Astrocyte (in vitro differentiated cells and primary cell): ENCODE measurements at regions not wholly inside any gene's neighbourhood (a gene's known extent, or its start where the extent isn't known, plus 50 kb on each side); places are given as distances from the start of the nearest gene placed in this dataset.
"Not testable (repeated sequence)": the region's sequence is repeated elsewhere in the genome, so short reads cannot be mapped to it uniquely, and the experiment has no call there.

Experiments
- DNase-seq: peaks from one replicate; pipeline ENCODE4 v3.0.0-alpha.2; 2010; ENCODE audit warnings: low read depth
- FAIRE-seq: peaks from 2 replicates; lab custom pipeline; 2011; peaks lifted over from hg19 to GRCh38; lab: Jason Lieb, UNC
- H2AFZ ChIP-seq: 2 replicates; pipeline ENCODE4 v1.6.0; 2012; ENCODE audit warnings: low read depth, low read length, inconsistent platforms
- H3K27ac ChIP-seq: 2 replicates; pipeline ENCODE4 v1.5.1; 2011; ENCODE audit warnings: low read depth, low read length, inconsistent platforms
- H3K27me3 ChIP-seq: 2 replicates; pipeline ENCODE4 v1.6.0; 2011; ENCODE audit warnings: low read length, inconsistent platforms; ENCODE audit not compliant: insufficient read depth
- H3K36me3 ChIP-seq: 2 replicates; pipeline ENCODE4 v1.5.1; 2011; ENCODE audit warnings: low read length, inconsistent platforms; ENCODE audit not compliant: insufficient read depth
- H3K4me1 ChIP-seq: 2 replicates; pipeline ENCODE4 v1.5.1; 2011; ENCODE audit warnings: low read length, inconsistent platforms; ENCODE audit not compliant: insufficient read depth
- H3K4me2 ChIP-seq: 2 replicates; pipeline ENCODE4 v1.6.0; 2012; ENCODE audit warnings: low read length, inconsistent platforms
- H3K4me3 ChIP-seq: 2 replicates; pipeline ENCODE4 v1.5.1; 2011; ENCODE audit warnings: low read depth, mild to moderate bottlenecking, low read length, inconsistent platforms; ENCODE audit not compliant: insufficient read depth
- H3K79me2 ChIP-seq: 2 replicates; pipeline ENCODE4 v1.6.0; 2012; ENCODE audit warnings: mild to moderate bottlenecking, low read length, inconsistent platforms; ENCODE audit not compliant: insufficient read depth
- H3K9ac ChIP-seq: 2 replicates; pipeline ENCODE4 v1.6.0; 2012; ENCODE audit warnings: mild to moderate bottlenecking, low read length, inconsistent platforms
- H3K9me3 ChIP-seq: 2 replicates; pipeline ENCODE4 v1.5.1; 2012; ENCODE audit warnings: low read depth, mild to moderate bottlenecking, low read length, inconsistent platforms; ENCODE audit not compliant: insufficient read depth
- H4K20me1 ChIP-seq: 2 replicates; pipeline ENCODE4 v1.6.0; 2012; ENCODE audit warnings: low read length, inconsistent platforms; ENCODE audit not compliant: insufficient read depth
- H3K27ac Mint-ChIP-seq: one replicate; pipeline ENCODE4 v1.8.0; 2021; ENCODE audit warnings: mild to moderate bottlenecking, mixed read lengths; ENCODE audit not compliant: unreplicated experiment
- H3K27me3 Mint-ChIP-seq: one replicate; pipeline ENCODE4 v1.8.0; 2021; ENCODE audit warnings: low read depth, mixed read lengths; ENCODE audit not compliant: unreplicated experiment
- H3K36me3 Mint-ChIP-seq: one replicate; pipeline ENCODE4 v1.8.0; 2021; ENCODE audit warnings: low read depth, mixed read lengths; ENCODE audit not compliant: unreplicated experiment
- H3K4me1 Mint-ChIP-seq: one replicate; pipeline ENCODE4 v1.8.0; 2021; ENCODE audit warnings: low read depth, mixed read lengths; ENCODE audit not compliant: unreplicated experiment
- H3K4me3 Mint-ChIP-seq: one replicate; pipeline ENCODE4 v1.8.0; 2021; ENCODE audit warnings: mild to moderate bottlenecking, moderate library complexity, mixed read lengths; ENCODE audit not compliant: unreplicated experiment
- H3K9me3 Mint-ChIP-seq: one replicate; pipeline ENCODE4 v1.8.0; 2021; ENCODE audit warnings: mild to moderate bottlenecking, mixed read lengths; ENCODE audit not compliant: unreplicated experiment

GRCh38 chr2:111355022-111355817 lies 234.5 kb downstream of the BCL2L11 start:
- not testable (repeated sequence) for H3K27me3 ChIP-seq, H3K9ac ChIP-seq, H3K4me3 ChIP-seq, H3K4me1 Mint-ChIP-seq, H2AFZ ChIP-seq, H3K27me3 Mint-ChIP-seq, FAIRE-seq, H3K27ac Mint-ChIP-seq, H3K79me2 ChIP-seq, DNase-seq, H4K20me1 ChIP-seq, H3K4me3 Mint-ChIP-seq, H3K4me1 ChIP-seq, H3K27ac ChIP-seq, H3K36me3 Mint-ChIP-seq, H3K4me2 ChIP-seq, H3K36me3 ChIP-seq, H3K9me3 Mint-ChIP-seq, H3K9me3 ChIP-seq

GRCh38 chr2:111355823-111356511 lies 235.3 kb downstream of the BCL2L11 start:
- H3K27ac ChIP-seq, H3K4me1 Mint-ChIP-seq, H3K27ac Mint-ChIP-seq, FAIRE-seq, H3K9me3 Mint-ChIP-seq, H3K4me3 ChIP-seq, H4K20me1 ChIP-seq, DNase-seq, H3K36me3 Mint-ChIP-seq, H3K79me2 ChIP-seq, H3K27me3 ChIP-seq, H3K27me3 Mint-ChIP-seq, H2AFZ ChIP-seq, H3K9ac ChIP-seq, H3K9me3 ChIP-seq, H3K36me3 ChIP-seq, H3K4me1 ChIP-seq, H3K4me3 Mint-ChIP-seq, H3K4me2 ChIP-seq: not testable (repeated sequence)

GRCh38 chr2:111356512-111357031 lies 235.9 kb downstream of the BCL2L11 start:
- DNase-seq, H3K9me3 Mint-ChIP-seq, H3K4me3 ChIP-seq, H2AFZ ChIP-seq, H3K9ac ChIP-seq, FAIRE-seq, H3K27me3 Mint-ChIP-seq, H4K20me1 ChIP-seq, H3K4me2 ChIP-seq, H3K27ac ChIP-seq, H3K4me1 ChIP-seq, H3K79me2 ChIP-seq, H3K27me3 ChIP-seq, H3K36me3 ChIP-seq, H3K27ac Mint-ChIP-seq, H3K4me1 Mint-ChIP-seq, H3K36me3 Mint-ChIP-seq, H3K4me3 Mint-ChIP-seq, H3K9me3 ChIP-seq: not testable (repeated sequence)

GRCh38 chr2:111365986-111366640 lies 245.4 kb downstream of the BCL2L11 start:
- H3K36me3 Mint-ChIP-seq, H3K9ac ChIP-seq, H3K9me3 Mint-ChIP-seq, H2AFZ ChIP-seq, H4K20me1 ChIP-seq, H3K4me3 Mint-ChIP-seq, H3K4me1 Mint-ChIP-seq, H3K27ac Mint-ChIP-seq, H3K9me3 ChIP-seq, DNase-seq, H3K27me3 ChIP-seq, FAIRE-seq, H3K36me3 ChIP-seq, H3K27me3 Mint-ChIP-seq, H3K79me2 ChIP-seq, H3K4me3 ChIP-seq, H3K4me1 ChIP-seq, H3K27ac ChIP-seq, H3K4me2 ChIP-seq: not testable (repeated sequence)

GRCh38 chr2:111366641-111367029 lies 245.9 kb downstream of the BCL2L11 start:
- H3K9ac ChIP-seq, H3K27ac Mint-ChIP-seq, H3K4me2 ChIP-seq, FAIRE-seq, H4K20me1 ChIP-seq, H3K4me3 Mint-ChIP-seq, H3K9me3 Mint-ChIP-seq, H3K27me3 ChIP-seq, H3K27me3 Mint-ChIP-seq, H3K4me3 ChIP-seq, H3K36me3 ChIP-seq, H3K9me3 ChIP-seq, H3K36me3 Mint-ChIP-seq, H3K79me2 ChIP-seq, H2AFZ ChIP-seq, H3K4me1 ChIP-seq, H3K27ac ChIP-seq, H3K4me1 Mint-ChIP-seq, DNase-seq: not testable (repeated sequence)
